Peyer's patch (tissue), 4 donors: ENCODE measurements at regions not wholly inside any gene's neighbourhood (a gene's known extent, or its start where the extent isn't known, plus 50 kb on each side); places are given as distances from the start of the nearest gene placed in this dataset.

Experiments
- CTCF ChIP-seq, 6 experiments: fragments of 450-650 bp in 4 of 6; fragments of 200-600 bp in 2 of 6; sonication (generic) in 1 of 6; IDR thresholded peaks; one replicate each; pipeline ENCODE4 v1.5.1; 2017 to 2019; ENCODE audit warnings: antibody characterized with exemption in 6 of 6, mild to moderate bottlenecking in 3 of 6, moderate library complexity in 1 of 6
- POLR2A ChIP-seq, 2 donors: fragments of 450-650 bp; IDR thresholded peaks; one replicate each; pipeline ENCODE4 v1.5.1; 2017; ENCODE audit warnings: antibody characterized with exemption in 2 of 2, mild to moderate bottlenecking in 2 of 2, moderate library complexity in 2 of 2

DNA sequence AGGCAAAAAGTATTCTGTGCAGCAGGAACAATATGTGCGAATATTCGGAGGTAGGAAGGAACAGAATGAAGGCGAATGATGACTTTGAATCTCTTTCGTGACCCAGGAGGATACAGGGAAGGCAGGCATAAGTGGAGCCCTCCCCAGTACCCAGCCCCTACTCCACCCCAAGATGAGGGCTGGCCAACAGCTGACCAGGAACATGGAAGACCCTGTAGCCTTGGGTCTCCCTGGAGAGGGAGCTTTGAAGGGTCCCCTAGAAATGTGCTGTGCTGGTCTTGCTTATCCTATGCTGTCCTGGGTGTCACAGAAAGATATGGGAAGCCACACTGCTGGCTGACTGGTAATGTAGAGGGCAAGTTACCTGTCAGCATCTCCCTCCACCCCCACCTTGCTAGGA is 113.7 kb upstream of the NCAM1 start:
- TF ChIP-seq CTCF (IDR thresholded peaks at IDR 0.05), result no peak
- TF ChIP-seq POLR2A (IDR thresholded peaks at IDR 0.05), result no peak
